ENCODE measurements at regions not wholly inside any gene's neighbourhood (a gene's known extent, or its start where the extent isn't known, plus 50 kb on each side); places are given as distances from the start of the nearest gene placed in this dataset.

DNA sequence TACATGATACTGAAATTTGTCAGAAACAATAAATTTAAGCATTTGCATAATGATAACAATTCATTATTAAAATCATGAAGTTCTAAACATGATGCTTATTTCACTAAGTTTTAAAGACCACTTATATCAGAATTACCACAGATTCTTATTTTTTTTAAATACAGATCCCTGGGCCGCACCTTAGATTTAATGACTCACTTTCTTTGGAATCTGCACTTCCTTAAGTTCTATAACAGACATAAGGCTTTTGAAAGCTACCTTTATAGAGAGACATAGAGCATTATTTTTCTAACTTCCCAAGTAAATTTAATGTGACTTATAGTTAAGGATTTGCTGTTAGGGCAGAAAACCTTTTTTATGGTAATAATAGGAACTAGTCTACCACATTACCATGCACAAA lies 214.9 kb downstream of the IPMK start:
- Histone ChIP-seq H3K36me3 (ENCODE audit: control insufficient read depth in 2 of 2, insufficient read depth in 2 of 2, low read length in 1 of 2) (no peaks in the 10 kb centered on the region), H3K27me3 (ENCODE audit: control insufficient read depth in 1 of 2, insufficient read depth in 2 of 2, low read length in 2 of 2) (no peaks in the 10 kb centered on the region), H3K9me3 (ENCODE audit: control insufficient read depth in 2 of 2, insufficient read depth in 1 of 2, low read depth in 1 of 2, low read length in 1 of 2) (no peaks in the 10 kb centered on the region), H3K4me3 (ENCODE audit: low read depth in 1 of 2, low read length in 2 of 2) (no peak overlapping the region), H3K27ac (ENCODE audit: low read depth in 2 of 2, low read length in 1 of 2) (no peak overlapping the region), H3K4me1 (ENCODE audit: control insufficient read depth in 2 of 2, insufficient read depth in 2 of 2, low read length in 1 of 2) (no peaks in the 10 kb centered on the region)
- 56 to 64% methylated on average over 1 of the region's 1 CpG for WGBS, 2 donors

DNA sequence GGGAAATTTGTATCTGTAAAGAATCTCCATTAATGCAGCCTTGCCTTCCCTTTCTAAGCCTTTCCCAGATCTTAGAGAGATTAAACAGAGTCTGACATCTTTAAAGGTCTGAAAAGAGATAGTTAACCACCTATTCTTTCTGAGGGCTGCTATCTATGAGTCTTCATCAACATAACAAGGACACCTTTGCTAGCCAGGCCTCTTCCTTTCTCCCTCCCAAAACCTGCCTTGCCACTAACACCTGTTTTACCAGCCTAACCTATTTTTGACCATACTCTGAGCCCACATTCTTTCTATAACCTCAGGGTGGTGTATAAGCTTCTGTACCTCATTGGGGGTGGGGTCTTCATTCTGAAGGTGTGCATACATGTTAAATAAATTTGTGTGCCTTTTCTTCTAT lies 217.1 kb downstream of the IPMK start:
- H3K4me3 ChIP-seq (ENCODE audit: low read depth in 1 of 2, low read length in 2 of 2), result no peak overlapping the region
- no peaks in the 10 kb centered on the region for H3K27me3 ChIP-seq (ENCODE audit: control insufficient read depth in 1 of 2, insufficient read depth in 2 of 2, low read length in 2 of 2)
- no peaks in the 10 kb centered on the region for H3K36me3 ChIP-seq (ENCODE audit: control insufficient read depth in 2 of 2, insufficient read depth in 2 of 2, low read length in 1 of 2)
- no peaks in the 10 kb centered on the region for H3K9me3 ChIP-seq (ENCODE audit: control insufficient read depth in 2 of 2, insufficient read depth in 1 of 2, low read depth in 1 of 2, low read length in 1 of 2)
- H3K27ac ChIP-seq (ENCODE audit: low read depth in 2 of 2, low read length in 1 of 2), result no peak overlapping the region
- H3K4me1 ChIP-seq (ENCODE audit: control insufficient read depth in 2 of 2, insufficient read depth in 2 of 2, low read length in 1 of 2), result no peaks in the 10 kb centered on the region

DNA sequence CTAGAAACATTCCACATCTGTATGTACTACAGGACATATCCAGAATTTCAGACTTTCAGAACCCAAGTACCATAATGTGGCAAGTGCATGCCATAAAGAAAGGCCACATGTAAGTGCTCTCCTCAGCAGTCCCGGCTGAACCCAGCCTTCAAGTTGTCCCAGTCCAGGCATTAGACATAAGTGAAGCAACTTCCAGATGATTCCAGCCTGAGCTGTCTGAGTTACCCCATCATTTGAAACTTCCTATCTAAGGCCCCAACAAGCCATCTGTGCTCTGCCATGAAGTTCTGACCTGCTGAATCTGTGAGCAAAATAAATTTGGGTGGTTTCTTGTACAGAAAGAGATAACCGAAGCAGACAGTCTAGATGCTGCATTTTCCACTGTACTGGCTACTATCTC lies 218.8 kb downstream of the IPMK start:
- H3K9me3 ChIP-seq (ENCODE audit: control insufficient read depth in 2 of 2, insufficient read depth in 1 of 2, low read depth in 1 of 2, low read length in 1 of 2), result no peaks in the 10 kb centered on the region
- 67 to 90% methylated on average over 2 of the region's 2 CpGs for WGBS, 2 donors
- no peaks in the 10 kb centered on the region for H3K27me3 ChIP-seq (ENCODE audit: control insufficient read depth in 1 of 2, insufficient read depth in 2 of 2, low read length in 2 of 2)
- no peaks in the 10 kb centered on the region for H3K36me3 ChIP-seq (ENCODE audit: control insufficient read depth in 2 of 2, insufficient read depth in 2 of 2, low read length in 1 of 2)
- no peaks in the 10 kb centered on the region for H3K4me1 ChIP-seq (ENCODE audit: control insufficient read depth in 2 of 2, insufficient read depth in 2 of 2, low read length in 1 of 2)
- H3K4me3 ChIP-seq (ENCODE audit: low read depth in 1 of 2, low read length in 2 of 2), result no peak overlapping the region
- no peak overlapping the region for H3K27ac ChIP-seq (ENCODE audit: low read depth in 2 of 2, low read length in 1 of 2)

DNA sequence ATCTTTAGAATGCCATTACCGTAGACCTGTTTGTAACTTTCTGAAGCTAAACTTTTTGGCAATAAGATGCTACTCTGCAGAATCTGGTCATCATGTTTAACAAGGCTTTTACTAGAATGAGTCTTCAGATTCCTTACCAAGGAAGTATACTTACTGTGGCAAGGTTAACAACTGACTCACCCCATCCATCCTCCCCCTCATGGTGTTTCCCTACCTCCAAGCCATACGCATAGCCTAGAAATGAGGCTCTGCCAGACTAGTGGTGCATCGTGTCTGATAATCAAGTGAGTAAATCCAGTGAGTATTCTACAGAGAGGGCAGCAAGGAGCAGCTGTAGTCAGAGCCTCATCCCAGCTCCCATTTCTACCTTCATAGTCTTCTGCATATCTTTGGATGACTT lies 223.6 kb downstream of the IPMK start:
- 80 to 83% methylated on average over 3 of the region's 3 CpGs for WGBS, 2 donors
- H3K36me3 ChIP-seq (ENCODE audit: control insufficient read depth in 2 of 2, insufficient read depth in 2 of 2, low read length in 1 of 2), result no peaks in the 10 kb centered on the region

DNA sequence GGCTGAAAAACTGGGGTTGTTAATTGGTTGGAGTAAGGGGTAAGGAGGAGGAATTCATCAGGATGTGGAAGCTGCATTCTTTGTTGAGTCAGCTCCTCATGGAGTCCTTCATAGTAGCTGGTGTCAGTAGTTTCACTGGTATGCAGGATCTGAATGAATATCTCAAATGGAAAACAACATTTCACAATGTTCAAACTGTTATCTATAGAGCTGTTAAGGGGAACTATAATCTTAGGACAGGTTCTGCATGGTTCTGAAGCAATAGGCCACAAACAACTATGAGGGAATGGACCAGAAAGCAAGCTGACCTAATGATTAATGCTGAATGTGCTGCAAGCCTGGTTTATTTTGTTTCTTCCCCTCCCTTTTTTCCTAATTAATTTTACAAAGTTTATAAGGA lies 225.8 kb downstream of the IPMK start:
- Histone ChIP-seq H3K36me3 (ENCODE audit: control insufficient read depth in 2 of 2, insufficient read depth in 2 of 2, low read length in 1 of 2) (no peaks in the 10 kb centered on the region), H3K9me3 (ENCODE audit: control insufficient read depth in 2 of 2, insufficient read depth in 1 of 2, low read depth in 1 of 2, low read length in 1 of 2) (peaks cover 2 to 3% of the 10 kb centered on the region in 2 donors), H3K4me1 (ENCODE audit: control insufficient read depth in 2 of 2, insufficient read depth in 2 of 2, low read length in 1 of 2) (no peaks in the 10 kb centered on the region), H3K27ac (ENCODE audit: low read depth in 2 of 2, low read length in 1 of 2) (no peak overlapping the region), H3K4me3 (ENCODE audit: low read depth in 1 of 2, low read length in 2 of 2) (no peak overlapping the region), H3K27me3 (ENCODE audit: control insufficient read depth in 1 of 2, insufficient read depth in 2 of 2, low read length in 2 of 2) (no peaks in the 10 kb centered on the region)

More for the DNA sequence above, 223.6 kb downstream of the IPMK start:
- H3K9me3 ChIP-seq (ENCODE audit: control insufficient read depth in 2 of 2, insufficient read depth in 1 of 2, low read depth in 1 of 2, low read length in 1 of 2), result peaks cover 0 to 2% of the 10 kb centered on the region in 2 donors
- no peak overlapping the region for H3K27ac ChIP-seq (ENCODE audit: low read depth in 2 of 2, low read length in 1 of 2)
- no peak overlapping the region for H3K4me3 ChIP-seq (ENCODE audit: low read depth in 1 of 2, low read length in 2 of 2)
- no peaks in the 10 kb centered on the region for H3K4me1 ChIP-seq (ENCODE audit: control insufficient read depth in 2 of 2, insufficient read depth in 2 of 2, low read length in 1 of 2)
- no peaks in the 10 kb centered on the region for H3K27me3 ChIP-seq (ENCODE audit: control insufficient read depth in 1 of 2, insufficient read depth in 2 of 2, low read length in 2 of 2)

DNA sequence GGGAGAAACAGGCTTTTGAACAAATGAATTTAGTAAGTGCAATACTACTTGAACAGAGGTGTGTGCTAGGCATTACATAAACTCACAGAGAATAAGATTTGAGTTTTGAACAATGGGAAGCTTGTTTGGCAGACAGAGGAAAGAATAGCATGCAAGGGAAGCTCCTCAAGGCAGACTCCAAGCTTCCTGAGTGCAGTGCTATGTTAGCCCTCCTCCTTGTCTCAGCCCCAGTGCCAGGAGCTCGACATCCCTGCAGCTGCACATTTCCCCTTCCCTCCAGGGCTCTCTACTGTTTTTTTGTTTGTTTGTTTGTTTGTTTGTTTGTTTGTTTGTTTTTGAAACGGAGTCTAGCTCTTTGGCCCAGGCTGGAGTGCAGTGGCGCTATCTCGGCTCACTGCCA lies 237.5 kb downstream of the IPMK start:
- H3K27ac ChIP-seq (ENCODE audit: low read depth in 2 of 2, low read length in 1 of 2), result no peak overlapping the region
- H3K4me3 ChIP-seq (ENCODE audit: low read depth in 1 of 2, low read length in 2 of 2), result no peak overlapping the region
- no peaks in the 10 kb centered on the region for H3K27me3 ChIP-seq (ENCODE audit: control insufficient read depth in 1 of 2, insufficient read depth in 2 of 2, low read length in 2 of 2)
- no peaks in the 10 kb centered on the region for H3K9me3 ChIP-seq (ENCODE audit: control insufficient read depth in 2 of 2, insufficient read depth in 1 of 2, low read depth in 1 of 2, low read length in 1 of 2)
- 73 to 76% methylated on average over 4 of the region's 4 CpGs for WGBS, 2 donors
- no peaks in the 10 kb centered on the region for H3K36me3 ChIP-seq (ENCODE audit: control insufficient read depth in 2 of 2, insufficient read depth in 2 of 2, low read length in 1 of 2)
- H3K4me1 ChIP-seq (ENCODE audit: control insufficient read depth in 2 of 2, insufficient read depth in 2 of 2, low read length in 1 of 2), result no peaks in the 10 kb centered on the region

DNA sequence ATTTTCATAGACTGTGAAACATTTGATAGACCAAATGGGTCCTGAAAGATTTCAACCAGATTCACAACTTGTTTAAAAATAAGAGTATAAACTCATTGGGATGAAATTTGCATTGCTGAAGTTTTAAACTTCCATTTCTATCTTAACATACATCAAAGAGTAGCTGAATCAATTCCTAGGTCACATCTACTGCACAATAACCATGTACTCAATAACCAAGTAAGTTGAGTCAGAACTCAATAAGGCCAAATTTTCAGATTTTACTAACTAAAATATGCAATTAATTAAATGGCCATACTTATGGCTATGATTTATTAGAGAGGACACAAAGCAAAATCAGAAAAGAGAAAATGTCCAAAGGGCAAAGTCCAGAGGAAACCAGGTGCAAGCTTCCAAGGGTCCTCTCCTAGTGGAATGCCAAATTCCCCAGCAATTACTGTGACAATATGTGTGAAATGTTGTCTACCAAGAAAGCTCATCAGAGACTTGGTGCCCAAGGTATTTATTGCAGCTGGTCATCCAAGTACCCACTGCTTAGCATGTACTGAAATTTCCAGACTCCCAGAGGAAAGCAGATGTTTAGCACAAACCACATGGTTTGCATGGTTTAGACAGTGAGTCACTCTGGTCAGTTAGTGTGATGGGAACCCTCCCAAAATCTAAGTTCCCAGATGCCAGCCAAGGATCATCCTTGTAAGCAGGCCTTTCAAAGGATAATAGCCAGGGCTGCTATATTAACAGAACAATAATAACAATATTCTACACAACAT lies 238.9 kb downstream of the IPMK start:
- Histone ChIP-seq H3K27me3 (ENCODE audit: control insufficient read depth in 1 of 2, insufficient read depth in 2 of 2, low read length in 2 of 2) (no peaks in the 10 kb centered on the region), H3K27ac (ENCODE audit: low read depth in 2 of 2, low read length in 1 of 2) (no peak overlapping the region), H3K4me3 (ENCODE audit: low read depth in 1 of 2, low read length in 2 of 2) (no peak overlapping the region), H3K36me3 (ENCODE audit: control insufficient read depth in 2 of 2, insufficient read depth in 2 of 2, low read length in 1 of 2) (no peaks in the 10 kb centered on the region), H3K4me1 (ENCODE audit: control insufficient read depth in 2 of 2, insufficient read depth in 2 of 2, low read length in 1 of 2) (no peaks in the 10 kb centered on the region), H3K9me3 (ENCODE audit: control insufficient read depth in 2 of 2, insufficient read depth in 1 of 2, low read depth in 1 of 2, low read length in 1 of 2) (no peaks in the 10 kb centered on the region)

DNA sequence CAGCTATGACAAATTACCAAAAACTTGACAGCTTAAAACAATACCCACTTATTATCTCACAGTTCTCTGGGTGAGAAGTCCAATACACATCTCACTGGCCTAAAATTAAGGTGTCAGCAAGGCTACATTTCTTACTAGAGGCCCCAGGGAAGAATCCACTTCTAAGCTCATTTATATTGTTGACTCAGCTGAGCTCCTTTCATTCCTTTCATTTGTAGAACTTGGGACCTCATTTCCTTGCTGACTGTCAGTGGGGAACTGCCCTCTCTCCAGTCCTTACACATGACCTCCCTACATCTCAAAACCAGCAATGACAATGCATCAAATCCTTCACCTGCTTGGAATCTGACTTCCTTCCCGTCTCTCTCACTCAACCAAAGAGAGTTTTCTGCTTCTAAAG lies 240.3 kb downstream of the IPMK start:
- Histone ChIP-seq H3K36me3 (ENCODE audit: control insufficient read depth in 2 of 2, insufficient read depth in 2 of 2, low read length in 1 of 2) (no peaks in the 10 kb centered on the region), H3K9me3 (ENCODE audit: control insufficient read depth in 2 of 2, insufficient read depth in 1 of 2, low read depth in 1 of 2, low read length in 1 of 2) (no peaks in the 10 kb centered on the region), H3K27ac (ENCODE audit: low read depth in 2 of 2, low read length in 1 of 2) (no peak overlapping the region), H3K4me1 (ENCODE audit: control insufficient read depth in 2 of 2, insufficient read depth in 2 of 2, low read length in 1 of 2) (no peaks in the 10 kb centered on the region), H3K27me3 (ENCODE audit: control insufficient read depth in 1 of 2, insufficient read depth in 2 of 2, low read length in 2 of 2) (no peaks in the 10 kb centered on the region), H3K4me3 (ENCODE audit: low read depth in 1 of 2, low read length in 2 of 2) (no peak overlapping the region)
- 46 to 73% methylated on average over 1 of the region's 1 CpG for WGBS, 2 donors

DNA sequence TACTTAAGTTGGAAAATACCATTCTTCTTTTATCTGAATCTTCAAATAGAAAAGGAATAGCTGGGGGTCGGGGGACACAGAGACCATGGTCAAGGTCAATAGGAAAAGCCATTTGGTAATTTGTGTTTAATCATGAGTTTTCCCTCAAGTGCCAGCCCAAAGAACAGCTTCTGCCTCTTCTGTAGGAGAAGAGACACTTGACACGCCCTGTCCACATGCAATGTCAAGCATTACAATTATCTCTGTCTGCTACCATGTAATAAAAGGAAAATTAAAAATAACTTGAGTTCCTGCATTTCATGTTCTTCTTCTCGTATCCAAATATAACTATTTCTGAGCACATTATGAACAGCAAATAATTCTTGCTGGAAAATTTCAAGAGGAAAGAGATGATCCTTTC lies 241.7 kb downstream of the IPMK start:
- WGBS, 2 donors, result 65 to 66% methylated on average over 3 of the region's 3 CpGs
- H3K4me1 ChIP-seq (ENCODE audit: control insufficient read depth in 2 of 2, insufficient read depth in 2 of 2, low read length in 1 of 2), result no peaks in the 10 kb centered on the region
- no peaks in the 10 kb centered on the region for H3K27me3 ChIP-seq (ENCODE audit: control insufficient read depth in 1 of 2, insufficient read depth in 2 of 2, low read length in 2 of 2)
- H3K36me3 ChIP-seq (ENCODE audit: control insufficient read depth in 2 of 2, insufficient read depth in 2 of 2, low read length in 1 of 2), result no peaks in the 10 kb centered on the region
- no peak overlapping the region for H3K4me3 ChIP-seq (ENCODE audit: low read depth in 1 of 2, low read length in 2 of 2)
- peaks cover 0 to 2% of the 10 kb centered on the region in 2 donors for H3K9me3 ChIP-seq (ENCODE audit: control insufficient read depth in 2 of 2, insufficient read depth in 1 of 2, low read depth in 1 of 2, low read length in 1 of 2)
- no peak overlapping the region for H3K27ac ChIP-seq (ENCODE audit: low read depth in 2 of 2, low read length in 1 of 2)

DNA sequence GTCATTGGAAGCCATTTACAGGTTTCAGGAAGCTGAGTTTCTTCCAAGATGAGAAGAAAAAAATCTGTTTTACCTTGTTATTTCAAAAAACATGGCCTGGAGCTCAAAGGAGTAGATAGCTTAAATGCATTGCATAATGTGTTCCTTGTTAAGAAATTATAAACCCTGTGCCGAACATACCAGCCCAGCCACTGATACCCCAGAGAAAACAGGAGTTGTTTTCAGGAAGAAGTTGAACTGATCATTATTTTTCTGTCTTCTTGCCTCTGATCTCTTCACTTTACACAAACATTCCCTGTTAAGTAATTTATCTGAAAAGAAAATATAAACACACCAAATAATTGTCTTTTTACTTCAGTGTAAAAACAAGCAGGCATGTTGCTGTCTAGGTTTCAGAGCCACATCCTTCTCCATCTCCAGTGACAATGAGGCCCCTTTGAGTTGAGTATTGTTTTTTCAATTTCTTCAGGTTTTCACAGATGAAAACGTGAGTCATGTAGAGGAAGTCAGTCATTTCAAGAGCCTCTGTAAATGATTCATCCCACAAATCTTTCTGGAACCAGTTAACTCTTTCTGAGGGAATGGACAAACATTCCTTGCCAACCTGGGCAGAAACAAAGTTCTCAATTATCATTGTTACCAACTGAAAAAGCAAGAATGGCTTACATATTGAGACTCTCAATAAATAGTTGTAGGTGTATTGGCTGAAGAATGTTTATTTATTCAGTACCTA lies 244.2 kb downstream of the IPMK start:
- Histone ChIP-seq H3K4me1 (ENCODE audit: control insufficient read depth in 2 of 2, insufficient read depth in 2 of 2, low read length in 1 of 2) (no peaks in the 10 kb centered on the region), H3K27ac (ENCODE audit: low read depth in 2 of 2, low read length in 1 of 2) (no peak overlapping the region), H3K27me3 (ENCODE audit: control insufficient read depth in 1 of 2, insufficient read depth in 2 of 2, low read length in 2 of 2) (no peaks in the 10 kb centered on the region), H3K36me3 (ENCODE audit: control insufficient read depth in 2 of 2, insufficient read depth in 2 of 2, low read length in 1 of 2) (no peaks in the 10 kb centered on the region), H3K4me3 (ENCODE audit: low read depth in 1 of 2, low read length in 2 of 2) (no peak overlapping the region), H3K9me3 (ENCODE audit: control insufficient read depth in 2 of 2, insufficient read depth in 1 of 2, low read depth in 1 of 2, low read length in 1 of 2) (peaks cover 0 to 2% of the 10 kb centered on the region in 2 donors)
- WGBS, 2 donors, result 1 to 9% methylated on average over 2 of the region's 2 CpGs

Data from esophagus (tissue), 2 donors.